GM21447 (cell line): ENCODE measurements at regions not wholly inside any gene's neighbourhood (a gene's known extent, or its start where the extent isn't known, plus 50 kb on each side); places are given as distances from the start of the nearest gene placed in this dataset.
A peak's percentile ranks its signal among the peaks of the same experiment; 100 is the strongest.
"Not testable (repeated sequence)": the region's sequence is repeated elsewhere in the genome, so short reads cannot be mapped to it uniquely, and the experiment has no call there.

Source experiments
- ATAC-seq: cut with Tn5 transposase; IDR thresholded peaks from one replicate; pipeline ENCODE4 v1.9.1; 2021; ENCODE audit not compliant: unreplicated experiment

- ATAC-seq = not testable (repeated sequence)
Measured at GRCh38 chrY:22113990-22114389, 68.7 kb downstream of the RBMY1F start.

- ATAC-seq = not testable (repeated sequence)
Measured at GRCh38 chrY:22108165-22108564, 74.6 kb downstream of the RBMY1F start.

GRCh38 chrY:22101547-22101946 is 81.2 kb downstream of the RBMY1F start:
- not testable (repeated sequence) for ATAC-seq

- ATAC-seq = not testable (repeated sequence)
Measured at GRCh38 chrY:22097310-22097709, 85.4 kb downstream of the RBMY1F start.

- ATAC-seq = not testable (repeated sequence)
Measured at GRCh38 chrY:22085975-22086645, 96.6 kb downstream of the RBMY1F start.

GRCh38 chrY:22072270-22072669 is 110.5 kb downstream of the RBMY1F start:
- not testable (repeated sequence) for ATAC-seq

GRCh38 chrY:22060149-22060548 is 122.6 kb downstream of the RBMY1F start:
- ATAC-seq = not testable (repeated sequence)

GRCh38 chrY:22013010-22013409 is 95.2 kb upstream of the RBMY1E start:
- ATAC-seq = not testable (repeated sequence)

GRCh38 chrY:22001163-22001562 is 83.3 kb upstream of the RBMY1E start:
- not testable (repeated sequence) for ATAC-seq

- ATAC-seq = peak; percentile 65
Measured at GRCh38 chrY:21987222-21987621, 69.4 kb upstream of the RBMY1E start.

- ATAC-seq = not testable (repeated sequence)
Measured at GRCh38 chrY:21980937-21981336, 63.1 kb upstream of the RBMY1E start.

- ATAC-seq = not testable (repeated sequence)
Measured at GRCh38 chrY:21980348-21980747, 62.5 kb upstream of the RBMY1E start.

GRCh38 chrY:21979106-21979505 is 61.3 kb upstream of the RBMY1E start:
- not testable (repeated sequence) for ATAC-seq

GRCh38 chrY:21978204-21978603 is 60.4 kb upstream of the RBMY1E start:
- ATAC-seq = not testable (repeated sequence)
